ENCODE measurements at regions not wholly inside any gene's neighbourhood (a gene's known extent, or its start where the extent isn't known, plus 50 kb on each side); places are given as distances from the start of the nearest gene placed in this dataset.

- Histone ChIP-seq H3K27me3 (ENCODE audit: control insufficient read depth in 3 of 3, insufficient read depth in 3 of 3, low read length in 2 of 3) (no peaks in the 10 kb centered on the region), H3K4me1 (ENCODE audit: control insufficient read depth in 5 of 5, insufficient read depth in 5 of 5, low read length in 5 of 5) (peaks cover 0 to 1% (median 0%) of the 10 kb centered on the region in 5 donors), H3K9me3 (ENCODE audit: control insufficient read depth in 4 of 4, insufficient read depth in 3 of 4, low read length in 3 of 4) (no peaks in the 10 kb centered on the region), H3K27ac (ENCODE audit: low read depth in 1 of 2, low read length in 1 of 2) (no peak overlapping the region), H3K36me3 (ENCODE audit: control insufficient read depth in 4 of 4, insufficient read depth in 4 of 4, low read length in 4 of 4) (no peaks in the 10 kb centered on the region), H3K4me3 (no peak overlapping the region), H3K9ac (ENCODE audit: insufficient read depth in 1 of 2, low read length in 2 of 2) (no peak overlapping the region)
- ATAC-seq (ENCODE audit: insufficient read depth, low FRiP score) (no peak), DNase-seq (no peak)
- no peak for TF ChIP-seq CTCF (IDR thresholded peaks at IDR 0.05; ENCODE audit: control extremely low read depth, extremely low read depth)
- WGBS, 2 donors = 86 to 87% methylated on average over 7 of the region's 7 CpGs
These were observed 1514.8 kb upstream of the TENM4 start for GRCh38 chr11:80955588-80955987.

DNA sequence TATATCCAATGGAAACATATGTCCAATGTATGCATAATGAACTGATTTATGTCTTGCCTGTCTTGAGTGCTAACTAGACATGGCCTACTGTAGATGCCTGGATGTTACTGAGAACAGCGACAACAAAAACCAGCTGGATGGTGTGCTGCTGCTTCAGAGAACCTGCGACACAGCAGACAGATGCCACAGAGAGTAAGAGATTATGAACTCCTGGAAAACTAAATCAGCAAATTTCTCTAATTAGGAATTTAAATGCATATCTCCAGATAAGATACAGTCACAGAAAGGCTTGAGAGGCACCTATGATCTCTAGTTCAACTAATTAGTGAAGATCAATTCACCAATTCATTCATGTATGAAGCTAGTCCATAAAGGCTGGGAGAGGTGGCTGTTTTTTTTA is 1508.0 kb upstream of the TENM4 start:
- H3K27me3 ChIP-seq (ENCODE audit: control insufficient read depth in 3 of 3, insufficient read depth in 3 of 3, low read length in 2 of 3) = no peaks in the 10 kb centered on the region
- no peak overlapping the region for H3K27ac ChIP-seq (ENCODE audit: low read depth in 1 of 2, low read length in 1 of 2)
- H3K36me3 ChIP-seq (ENCODE audit: control insufficient read depth in 4 of 4, insufficient read depth in 4 of 4, low read length in 4 of 4) = no peaks in the 10 kb centered on the region
- DNase-seq (no peak), ATAC-seq (ENCODE audit: insufficient read depth, low FRiP score) (no peak)
- no peaks in the 10 kb centered on the region for H3K4me1 ChIP-seq (ENCODE audit: control insufficient read depth in 5 of 5, insufficient read depth in 5 of 5, low read length in 5 of 5)
- TF ChIP-seq CTCF (IDR thresholded peaks at IDR 0.05; ENCODE audit: control extremely low read depth, extremely low read depth) = no peak
- WGBS, 2 donors = 94 to 96% methylated on average over 2 of the region's 2 CpGs
- H3K4me3 ChIP-seq = no peak overlapping the region
- no peak overlapping the region for H3K9ac ChIP-seq (ENCODE audit: insufficient read depth in 1 of 2, low read length in 2 of 2)
- peaks cover 0 to 3% (median under 1%) of the 10 kb centered on the region in 4 donors for H3K9me3 ChIP-seq (ENCODE audit: control insufficient read depth in 4 of 4, insufficient read depth in 3 of 4, low read length in 3 of 4)

DNA sequence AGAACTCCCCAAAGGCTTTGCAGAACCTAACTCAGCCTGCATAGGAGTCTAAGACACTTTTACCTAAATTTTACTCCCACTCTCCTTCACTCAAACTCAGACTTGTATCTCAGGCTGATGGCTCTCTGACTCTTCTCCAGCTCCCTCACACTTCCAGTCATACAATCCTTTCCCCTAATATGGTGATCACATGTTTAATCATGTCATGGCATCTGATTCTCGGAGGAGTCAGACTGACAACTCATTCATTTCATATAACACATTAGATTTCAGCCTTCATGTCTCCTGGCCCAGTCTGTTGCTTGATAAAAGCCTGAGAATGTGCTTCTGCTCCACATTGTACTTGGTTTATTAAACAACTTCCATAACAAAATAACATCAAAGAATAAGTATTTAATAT is 1503.9 kb upstream of the TENM4 start:
- Histone ChIP-seq H3K4me1 (ENCODE audit: control insufficient read depth in 5 of 5, insufficient read depth in 5 of 5, low read length in 5 of 5) (no peaks in the 10 kb centered on the region), H3K36me3 (ENCODE audit: control insufficient read depth in 4 of 4, insufficient read depth in 4 of 4, low read length in 4 of 4) (no peaks in the 10 kb centered on the region), H3K27me3 (ENCODE audit: control insufficient read depth in 3 of 3, insufficient read depth in 3 of 3, low read length in 2 of 3) (no peaks in the 10 kb centered on the region), H3K9ac (ENCODE audit: insufficient read depth in 1 of 2, low read length in 2 of 2) (no peak overlapping the region), H3K27ac (ENCODE audit: low read depth in 1 of 2, low read length in 1 of 2) (no peak overlapping the region), H3K4me3 (no peak overlapping the region), H3K9me3 (ENCODE audit: control insufficient read depth in 4 of 4, insufficient read depth in 3 of 4, low read length in 3 of 4) (peaks cover 0 to 3% (median under 1%) of the 10 kb centered on the region in 4 donors)
- no peak for TF ChIP-seq CTCF (IDR thresholded peaks at IDR 0.05; ENCODE audit: control extremely low read depth, extremely low read depth)
- 54 to 71% methylated on average over 1 of the region's 1 CpG for WGBS, 2 donors
- no peak for DNase-seq
- no peak for ATAC-seq (ENCODE audit: insufficient read depth, low FRiP score)

- no peaks in the 10 kb centered on the region for H3K36me3 ChIP-seq (ENCODE audit: control insufficient read depth in 4 of 4, insufficient read depth in 4 of 4, low read length in 4 of 4)
- no peak for DNase-seq
- ATAC-seq (ENCODE audit: insufficient read depth, low FRiP score) = no peak
- H3K9me3 ChIP-seq (ENCODE audit: control insufficient read depth in 4 of 4, insufficient read depth in 3 of 4, low read length in 3 of 4) = peaks cover 0 to under 1% (median 0%) of the 10 kb centered on the region in 4 donors
- no peaks in the 10 kb centered on the region for H3K27me3 ChIP-seq (ENCODE audit: control insufficient read depth in 3 of 3, insufficient read depth in 3 of 3, low read length in 2 of 3)
- no peak overlapping the region for H3K4me3 ChIP-seq
- no peak overlapping the region for H3K27ac ChIP-seq (ENCODE audit: low read depth in 1 of 2, low read length in 1 of 2)
- no peaks in the 10 kb centered on the region for H3K4me1 ChIP-seq (ENCODE audit: control insufficient read depth in 5 of 5, insufficient read depth in 5 of 5, low read length in 5 of 5)
- no peak for TF ChIP-seq CTCF (IDR thresholded peaks at IDR 0.05; ENCODE audit: control extremely low read depth, extremely low read depth)
- H3K9ac ChIP-seq (ENCODE audit: insufficient read depth in 1 of 2, low read length in 2 of 2) = no peak overlapping the region
These were observed 1502.4 kb upstream of the TENM4 start for GRCh38 chr11:80943226-80943625.

Data from lung (tissue), 11 donors.